Liver (tissue), 3 donors: ENCODE measurements at regions not wholly inside any gene's neighbourhood (a gene's known extent, or its start where the extent isn't known, plus 50 kb on each side); places are given as distances from the start of the nearest gene placed in this dataset.

Experiments used
- ATF3 ChIP-seq: IDR thresholded peaks from 2 replicates; pipeline ENCODE4 v1.6.1; 2016; ENCODE audit warnings: antibody characterized with exemption
- CTCF ChIP-seq: fragments of 150-350 bp; IDR thresholded peaks from 2 replicates; pipeline ENCODE4 v1.5.1; 2017; ENCODE audit warnings: improper control_type of control experiment, low read depth, low read length; ENCODE audit not compliant: missing input control
- EGR1 ChIP-seq, 2 donors: IDR thresholded peaks; 2 replicates each; pipeline ENCODE4 v1.6.1; 2016 to 2018; ENCODE audit warnings: antibody characterized with exemption in 2 of 2, low read depth in 2 of 2
- FOXA1 ChIP-seq: IDR thresholded peaks from 2 replicates; pipeline ENCODE4 v1.6.1; 2016; ENCODE audit warnings: antibody characterized with exemption
- GABPA ChIP-seq, 2 donors: IDR thresholded peaks in 1 of 2; conservative IDR thresholded peaks in 1 of 2; 2 replicates each; pipeline ENCODE4 v1.6.1; 2016; ENCODE audit warnings: antibody characterized with exemption in 2 of 2, mild to moderate bottlenecking in 1 of 2, moderate library complexity in 1 of 2
- MAX ChIP-seq: IDR thresholded peaks from 2 replicates; pipeline ENCODE4 v1.6.1; 2016; ENCODE audit warnings: antibody characterized with exemption
- RAD21 ChIP-seq, 2 donors: IDR thresholded peaks; 2 replicates each; pipeline ENCODE4 v1.6.1; 2016; ENCODE audit warnings: antibody characterized with exemption in 2 of 2, mild to moderate bottlenecking in 2 of 2
- REST ChIP-seq: IDR thresholded peaks from 2 replicates; pipeline ENCODE4 v1.6.1; 2016; ENCODE audit warnings: antibody characterized with exemption, mild to moderate bottlenecking
- RXRA ChIP-seq, 2 donors: IDR thresholded peaks; 2 replicates each; pipeline ENCODE4 v1.6.1; 2017 to 2018; ENCODE audit warnings: antibody characterized with exemption in 2 of 2, mild to moderate bottlenecking in 1 of 2
- SP1 ChIP-seq: IDR thresholded peaks from 2 replicates; pipeline ENCODE4 v1.6.1; 2018; ENCODE audit warnings: antibody characterized with exemption, mild to moderate bottlenecking
- TAF1 ChIP-seq: conservative IDR thresholded peaks from 2 replicates; pipeline ENCODE4 v1.6.1; 2016; ENCODE audit warnings: antibody characterized with exemption, mild to moderate bottlenecking
- YY1 ChIP-seq: IDR thresholded peaks from 2 replicates; pipeline ENCODE4 v1.6.1; 2016; ENCODE audit warnings: antibody characterized with exemption, mild to moderate bottlenecking
- ZBTB33 ChIP-seq: IDR thresholded peaks from 2 replicates; pipeline ENCODE4 v1.6.1; 2016; ENCODE audit warnings: antibody characterized with exemption
- donor health status: healthy.
- donor health status: healthy.

- TF ChIP-seq REST (no peak), CTCF (no peak), RXRA (IDR thresholded peaks at IDR 0.05) (peak; percentile 17 to 22), ZBTB33 (no peak), ATF3 (no peak), TAF1 (no peak), RAD21 (IDR thresholded peaks at IDR 0.05) (peak; percentile 12 to 19), EGR1 (IDR thresholded peaks at IDR 0.05; ENCODE audit: low read depth in 2 of 2) (no peak), GABPA (IDR thresholded peaks at IDR 0.05 in 1 of 2, conservative IDR thresholded peaks at IDR 0.05 in 1 of 2) (no peak), YY1 (no peak), MAX (no peak), SP1 (no peak), FOXA1 (no peak)
Observed at GRCh38 chr10:33657154-33657908, 322.9 kb upstream of the NRP1 start.
